Loucy (cell line): ENCODE measurements at regions not wholly inside any gene's neighbourhood (a gene's known extent, or its start where the extent isn't known, plus 50 kb on each side); places are given as distances from the start of the nearest gene placed in this dataset.

Source experiments
- H2AFZ ChIP-seq: fragments of 200-600 bp; sonication (generic); 2 replicates; pipeline ENCODE4 v1.6.0; 2016; ENCODE audit warnings: antibody characterized with exemption, mild to moderate bottlenecking, low read length, moderate library complexity
- H3F3A ChIP-seq: fragments of 200-600 bp; 2 replicates; pipeline ENCODE4 v1.6.0; 2016; ENCODE audit warnings: antibody characterized with exemption, low read depth, mild to moderate bottlenecking
- H3K27me3 ChIP-seq: fragments of 200-600 bp; sonication (generic); 2 replicates; pipeline ENCODE4 v1.6.1; 2014; ENCODE audit warnings: low read length, mild to moderate bottlenecking; ENCODE audit not compliant: insufficient read depth, poor library complexity, severe bottlenecking
- H3K36me3 ChIP-seq: fragments of 200-600 bp; sonication (generic); 2 replicates; pipeline ENCODE4 v1.6.1; 2016; ENCODE audit warnings: low read length; ENCODE audit not compliant: insufficient read depth
- H3K4me1 ChIP-seq: fragments of 200-600 bp; sonication (generic); 2 replicates; pipeline ENCODE4 v1.5.1; 2014; ENCODE audit warnings: low read length, mild to moderate bottlenecking; ENCODE audit not compliant: insufficient read depth, poor library complexity, severe bottlenecking
- H3K4me2 ChIP-seq: fragments of 200-600 bp; sonication (generic); 2 replicates; pipeline ENCODE4 v1.6.0; 2014; ENCODE audit warnings: antibody characterized with exemption, low read length, low read depth, mild to moderate bottlenecking; ENCODE audit not compliant: poor library complexity, severe bottlenecking
- H3K4me3 ChIP-seq: fragments of 200-600 bp; sonication (generic); 2 replicates; pipeline ENCODE4 v1.5.1; 2014; ENCODE audit warnings: low read length, mild to moderate bottlenecking, mixed read lengths; ENCODE audit not compliant: poor library complexity, severe bottlenecking
- H3K79me2 ChIP-seq: fragments of 200-600 bp; sonication (generic); 2 replicates; pipeline ENCODE4 v1.6.1; 2014; ENCODE audit warnings: low read length; ENCODE audit not compliant: insufficient read depth
- H3K9ac ChIP-seq: fragments of 200-600 bp; sonication (generic); 2 replicates; pipeline ENCODE4 v1.6.0; 2014; ENCODE audit warnings: mild to moderate bottlenecking, low read depth, low read length, moderate library complexity; ENCODE audit not compliant: poor library complexity, severe bottlenecking
- H3K9me2 ChIP-seq: fragments of 200-600 bp; sonication (generic); replicated peaks from 2 replicates; pipeline ENCODE4 v1.6.1; 2016; ENCODE audit warnings: low read depth, low read length, mixed read lengths
- H3K9me3 ChIP-seq: fragments of 200-600 bp; sonication (generic); 2 replicates; pipeline ENCODE4 v1.6.1; 2014; ENCODE audit warnings: mild to moderate bottlenecking, antibody characterized with exemption, low read length, low read depth; ENCODE audit not compliant: insufficient read depth
- H4K20me1 ChIP-seq: fragments of 200-600 bp; sonication (generic); 2 replicates; pipeline ENCODE4 v1.6.0; 2014; ENCODE audit warnings: antibody characterized with exemption, low read length, mild to moderate bottlenecking; ENCODE audit not compliant: insufficient read depth, poor library complexity, severe bottlenecking
- EZH2phosphoT487 ChIP-seq: fragments of 200-600 bp; IDR thresholded peaks from 2 replicates; pipeline ENCODE4 v1.6.1; 2018; ENCODE audit warnings: antibody characterized with exemption, mild to moderate bottlenecking, moderate library complexity, borderline replicate concordance
- TF ChIP-seq, protein P1 (sequence below): fragments of 200-600 bp; sonication (generic); conservative IDR thresholded peaks from 2 replicates; pipeline ENCODE4 v1.5.1; 2014; ENCODE audit warnings: mild to moderate bottlenecking, antibody characterized with exemption, low read length

DNA sequence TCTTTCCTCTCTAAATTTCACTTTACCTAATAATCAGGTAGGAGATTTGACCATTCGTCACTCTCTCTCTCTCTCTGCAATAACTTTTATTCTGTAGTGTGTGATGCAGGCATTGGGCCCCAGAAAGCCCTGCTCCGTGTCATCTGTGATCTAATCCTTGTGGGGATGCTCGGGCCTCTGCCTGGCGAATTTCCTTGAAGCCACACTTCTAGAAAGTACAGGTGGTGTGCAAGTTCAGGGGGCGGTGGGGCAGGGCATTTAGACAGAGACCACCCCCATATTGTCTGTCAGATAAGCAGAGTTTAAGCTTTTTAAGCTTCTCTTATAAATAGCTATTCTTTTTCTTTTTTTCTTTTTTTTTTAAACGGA, 53.4 kb upstream of the GPR12 start:
- no peaks in the 10 kb centered on the region for H3K79me2 ChIP-seq
- no peaks in the 10 kb centered on the region for H4K20me1 ChIP-seq
- H3K4me2 ChIP-seq, result no peak overlapping the region
- H3K9me2 ChIP-seq, result no peaks in the 10 kb centered on the region
- H3K4me3 ChIP-seq, result no peak overlapping the region
- H3K27me3 ChIP-seq, result no peaks in the 10 kb centered on the region
- no peak overlapping the region for H3K9ac ChIP-seq
- no peaks in the 10 kb centered on the region for H3K4me1 ChIP-seq
- H3K36me3 ChIP-seq, result no peaks in the 10 kb centered on the region
- H3F3A ChIP-seq, result no peaks in the 10 kb centered on the region
- H2AFZ ChIP-seq, result no peak overlapping the region
- no peaks in the 10 kb centered on the region for H3K9me3 ChIP-seq
- no peak for TF ChIP-seq EZH2phosphoT487
- TF ChIP-seq, protein P1, sequence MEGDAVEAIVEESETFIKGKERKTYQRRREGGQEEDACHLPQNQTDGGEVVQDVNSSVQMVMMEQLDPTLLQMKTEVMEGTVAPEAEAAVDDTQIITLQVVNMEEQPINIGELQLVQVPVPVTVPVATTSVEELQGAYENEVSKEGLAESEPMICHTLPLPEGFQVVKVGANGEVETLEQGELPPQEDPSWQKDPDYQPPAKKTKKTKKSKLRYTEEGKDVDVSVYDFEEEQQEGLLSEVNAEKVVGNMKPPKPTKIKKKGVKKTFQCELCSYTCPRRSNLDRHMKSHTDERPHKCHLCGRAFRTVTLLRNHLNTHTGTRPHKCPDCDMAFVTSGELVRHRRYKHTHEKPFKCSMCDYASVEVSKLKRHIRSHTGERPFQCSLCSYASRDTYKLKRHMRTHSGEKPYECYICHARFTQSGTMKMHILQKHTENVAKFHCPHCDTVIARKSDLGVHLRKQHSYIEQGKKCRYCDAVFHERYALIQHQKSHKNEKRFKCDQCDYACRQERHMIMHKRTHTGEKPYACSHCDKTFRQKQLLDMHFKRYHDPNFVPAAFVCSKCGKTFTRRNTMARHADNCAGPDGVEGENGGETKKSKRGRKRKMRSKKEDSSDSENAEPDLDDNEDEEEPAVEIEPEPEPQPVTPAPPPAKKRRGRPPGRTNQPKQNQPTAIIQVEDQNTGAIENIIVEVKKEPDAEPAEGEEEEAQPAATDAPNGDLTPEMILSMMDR, result no peak

DNA sequence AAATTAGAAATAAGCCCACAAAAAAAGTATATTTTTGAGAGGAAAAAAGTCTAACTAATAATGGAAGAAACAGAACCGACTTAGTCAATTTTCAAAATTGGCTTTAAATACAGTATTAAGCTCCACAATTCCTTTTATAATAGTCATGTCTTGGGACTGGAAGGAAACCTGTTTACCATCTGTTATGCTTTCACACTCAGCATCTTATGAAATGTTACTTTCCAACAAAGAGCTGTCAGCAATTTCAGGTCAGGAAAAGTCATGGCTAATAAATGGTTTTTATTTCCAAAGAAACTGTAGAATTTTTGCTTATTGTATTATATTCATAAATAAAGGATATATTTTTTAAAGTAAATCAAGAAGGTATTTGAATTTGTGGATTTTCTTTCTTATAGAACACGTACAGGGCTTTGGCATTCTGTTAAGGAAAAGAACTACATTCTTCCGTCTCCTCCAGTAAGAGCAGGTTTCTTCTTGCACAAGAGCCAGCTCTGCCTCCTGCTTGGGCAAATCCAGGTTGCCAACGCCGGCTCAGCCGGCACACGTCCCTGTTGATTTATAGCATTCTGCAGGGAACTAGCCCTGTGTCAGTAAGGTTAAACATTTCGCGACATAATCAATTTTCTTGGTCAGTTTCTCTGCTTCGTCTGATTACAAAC, 52.9 kb upstream of the GPR12 start:
- no peak overlapping the region for H2AFZ ChIP-seq
- peaks cover 4% of the 10 kb centered on the region for H3K27me3 ChIP-seq
- H3K4me2 ChIP-seq, result no peak overlapping the region
- no peaks in the 10 kb centered on the region for H3F3A ChIP-seq
- H3K9me3 ChIP-seq, result no peaks in the 10 kb centered on the region
- no peaks in the 10 kb centered on the region for H3K9me2 ChIP-seq
- no peak overlapping the region for H3K4me3 ChIP-seq
- no peaks in the 10 kb centered on the region for H4K20me1 ChIP-seq
- H3K79me2 ChIP-seq, result no peaks in the 10 kb centered on the region
- no peak for TF ChIP-seq EZH2phosphoT487
- TF ChIP-seq, protein P1, result no peak
- no peaks in the 10 kb centered on the region for H3K4me1 ChIP-seq
- no peak overlapping the region for H3K9ac ChIP-seq
- H3K36me3 ChIP-seq, result no peaks in the 10 kb centered on the region

DNA sequence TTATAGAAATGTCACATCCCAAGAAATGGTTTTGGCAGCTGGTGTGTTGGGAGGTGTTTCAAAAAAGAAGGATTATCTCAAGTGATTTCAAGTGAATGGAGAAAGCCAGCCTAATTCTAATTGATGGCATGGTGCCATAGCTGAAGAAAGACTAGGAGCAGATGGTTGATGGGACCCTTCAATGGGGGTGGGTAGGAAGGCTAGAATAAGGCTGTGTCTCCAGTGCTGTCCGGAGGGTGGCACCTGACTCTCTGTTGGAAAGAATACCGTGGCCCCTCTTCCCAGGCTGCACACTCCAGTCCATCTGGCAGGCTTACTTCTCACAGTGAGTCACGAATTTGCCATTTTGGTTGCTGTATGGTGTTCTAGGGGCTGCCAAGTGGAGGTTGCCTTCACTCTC, 51.0 kb upstream of the GPR12 start:
- Histone ChIP-seq H3K27me3 (peaks cover 14% of the 10 kb centered on the region), H4K20me1 (no peaks in the 10 kb centered on the region), H3K9ac (no peak overlapping the region)

More for the DNA sequence above, 51.0 kb upstream of the GPR12 start:
- H3K9me3 ChIP-seq, result no peaks in the 10 kb centered on the region
- H3K9me2 ChIP-seq, result no peaks in the 10 kb centered on the region
- no peak overlapping the region for H2AFZ ChIP-seq
- no peak for TF ChIP-seq EZH2phosphoT487
- TF ChIP-seq, protein P1, result no peak
- no peaks in the 10 kb centered on the region for H3K79me2 ChIP-seq
- H3K4me2 ChIP-seq, result no peak overlapping the region
- H3K4me1 ChIP-seq, result no peaks in the 10 kb centered on the region
- no peaks in the 10 kb centered on the region for H3K36me3 ChIP-seq
- H3K4me3 ChIP-seq, result no peak overlapping the region
- H3F3A ChIP-seq, result no peaks in the 10 kb centered on the region
